ENCODE measurements at regions not wholly inside any gene's neighbourhood (a gene's known extent, or its start where the extent isn't known, plus 50 kb on each side); places are given as distances from the start of the nearest gene placed in this dataset.

GRCh38 chr16:86762095-86762494 is 183.7 kb downstream of the FOXL1 start:
- no peak for TF ChIP-seq CTCF (IDR thresholded peaks at IDR 0.05)
- no peak overlapping the region for H3K4me3 ChIP-seq
- no peak for ATAC-seq
- no peak overlapping the region for H3K27ac ChIP-seq
- no peaks in the 10 kb centered on the region for H3K9me3 ChIP-seq
- H3K36me3 ChIP-seq, result no peaks in the 10 kb centered on the region
- H3K4me1 ChIP-seq, result no peaks in the 10 kb centered on the region
- H3K27me3 ChIP-seq (ENCODE audit: low read depth), result peaks cover 58% of the 10 kb centered on the region
- DNase-seq, result no peak
- intact Hi-C loops (cut with DNase I), result no loop called here

GRCh38 chr16:86763819-86764218 is 185.5 kb downstream of the FOXL1 start:
- Histone ChIP-seq H3K4me3 (no peak overlapping the region), H3K36me3 (no peaks in the 10 kb centered on the region), H3K9me3 (no peaks in the 10 kb centered on the region), H3K27ac (no peak overlapping the region), H3K4me1 (no peaks in the 10 kb centered on the region), H3K27me3 (ENCODE audit: low read depth) (peaks cover 46% of the 10 kb centered on the region)
- no peak for TF ChIP-seq CTCF (IDR thresholded peaks at IDR 0.05)
- DNase-seq, result no peak
- ATAC-seq, result no peak
- intact Hi-C loops (cut with DNase I), result no loop called here

GRCh38 chr16:86764551-86764950 is 186.2 kb downstream of the FOXL1 start:
- intact Hi-C loops (cut with DNase I), result no loop called here
- DNase-seq (no peak), ATAC-seq (no peak)
- no peaks in the 10 kb centered on the region for H3K36me3 ChIP-seq
- H3K4me1 ChIP-seq, result no peaks in the 10 kb centered on the region
- no peak overlapping the region for H3K27ac ChIP-seq
- no peaks in the 10 kb centered on the region for H3K9me3 ChIP-seq
- no peak overlapping the region for H3K4me3 ChIP-seq
- H3K27me3 ChIP-seq (ENCODE audit: low read depth), result peaks cover 47% of the 10 kb centered on the region
- no peak for TF ChIP-seq CTCF (IDR thresholded peaks at IDR 0.05)

DNA sequence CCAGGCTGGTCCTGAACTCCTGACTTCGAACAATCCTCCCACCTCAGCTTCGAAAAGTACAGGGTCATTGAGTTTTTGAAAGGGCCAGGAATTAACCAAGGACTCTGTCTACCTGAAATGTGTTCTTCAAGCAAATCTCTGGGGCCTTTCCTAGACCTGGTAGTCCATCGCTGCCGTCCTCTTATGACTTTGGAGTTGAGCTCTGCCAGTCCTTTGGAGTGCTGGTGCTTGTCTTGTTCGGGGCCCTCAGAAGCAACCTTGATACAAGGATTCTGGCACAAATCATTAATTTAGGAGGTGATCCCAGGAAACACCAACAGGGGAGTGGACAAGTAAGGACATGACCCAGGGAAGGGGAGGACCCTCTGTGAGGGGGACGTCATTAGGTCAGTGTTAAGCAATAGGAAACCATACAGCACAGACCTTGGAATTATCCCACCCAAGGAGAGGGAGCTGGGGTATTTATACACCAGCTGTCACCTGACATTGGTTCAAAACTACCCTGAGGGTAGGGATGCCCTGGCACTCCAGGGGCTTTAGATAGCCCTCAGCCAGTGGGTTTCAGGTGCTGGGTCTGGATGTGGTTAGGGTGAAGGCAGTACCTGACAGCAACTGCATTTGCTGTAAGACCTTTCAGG is 187.2 kb downstream of the FOXL1 start:
- Histone ChIP-seq H3K9me3 (no peaks in the 10 kb centered on the region), H3K36me3 (no peaks in the 10 kb centered on the region), H3K4me1 (no peaks in the 10 kb centered on the region), H3K27ac (no peak overlapping the region), H3K27me3 (ENCODE audit: low read depth) (peaks cover 44% of the 10 kb centered on the region), H3K4me3 (no peak overlapping the region)
- no peak for DNase-seq
- TF ChIP-seq CTCF (IDR thresholded peaks at IDR 0.05), result no peak
- ATAC-seq, result no peak
- intact Hi-C loops (cut with DNase I), result no loop called here

- no peak for TF ChIP-seq CTCF (IDR thresholded peaks at IDR 0.05)
- H3K36me3 ChIP-seq, result no peaks in the 10 kb centered on the region
- no peaks in the 10 kb centered on the region for H3K4me1 ChIP-seq
- no peaks in the 10 kb centered on the region for H3K9me3 ChIP-seq
- ATAC-seq (no peak), DNase-seq (no peak)
- H3K27me3 ChIP-seq (ENCODE audit: low read depth), result peaks cover 36% of the 10 kb centered on the region
- no peak overlapping the region for H3K4me3 ChIP-seq
- H3K27ac ChIP-seq, result no peak overlapping the region
- intact Hi-C loops (cut with DNase I), result no loop called here
These were observed 188.4 kb downstream of the FOXL1 start for GRCh38 chr16:86766700-86767099.
